ENCODE measurements at regions not wholly inside any gene's neighbourhood (a gene's known extent, or its start where the extent isn't known, plus 50 kb on each side); places are given as distances from the start of the nearest gene placed in this dataset.

DNA sequence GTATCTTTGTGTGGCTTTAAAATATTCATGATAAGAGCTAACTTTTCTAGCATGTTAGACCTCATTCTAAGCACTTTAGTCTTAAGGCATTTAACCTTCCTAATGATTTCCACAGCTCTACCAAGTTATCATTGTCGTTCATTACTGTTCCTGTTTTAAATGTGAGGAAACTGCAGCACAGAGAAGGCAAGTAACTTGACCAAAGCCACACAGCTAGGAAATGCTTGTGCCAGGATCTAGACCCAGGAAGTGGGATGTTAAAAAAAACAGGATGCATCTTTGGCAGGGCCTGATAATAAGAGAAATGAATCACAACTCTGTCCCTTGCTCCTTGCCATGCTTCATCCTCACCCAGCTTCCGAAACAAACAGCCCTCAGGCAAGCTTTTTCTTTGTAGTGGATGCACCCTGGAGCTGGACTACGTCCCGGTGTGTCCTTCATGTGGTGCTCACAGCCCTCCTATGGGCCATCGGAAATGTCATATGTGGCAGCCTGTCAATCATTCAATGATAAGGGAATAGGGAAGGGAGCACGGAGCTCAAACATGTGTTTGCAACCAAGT lies 196.9 kb upstream of the RREB1 start:
- peaks cover 0 to 5% of the 10 kb centered on the region in 2 donors for H3K4me1 Mint-ChIP-seq
- peaks cover 0 to 9% (median 2%) of the 10 kb centered on the region in 3 donors for H3K27me3 Mint-ChIP-seq (ENCODE audit: low read depth in 3 of 3)
- no peak overlapping the region for H3K27ac Mint-ChIP-seq
- no peak for DNase-seq
- no peaks in the 10 kb centered on the region for H3K36me3 Mint-ChIP-seq
- H3K9me3 Mint-ChIP-seq = no peaks in the 10 kb centered on the region
- no peak overlapping the region for H3K4me3 Mint-ChIP-seq

DNA sequence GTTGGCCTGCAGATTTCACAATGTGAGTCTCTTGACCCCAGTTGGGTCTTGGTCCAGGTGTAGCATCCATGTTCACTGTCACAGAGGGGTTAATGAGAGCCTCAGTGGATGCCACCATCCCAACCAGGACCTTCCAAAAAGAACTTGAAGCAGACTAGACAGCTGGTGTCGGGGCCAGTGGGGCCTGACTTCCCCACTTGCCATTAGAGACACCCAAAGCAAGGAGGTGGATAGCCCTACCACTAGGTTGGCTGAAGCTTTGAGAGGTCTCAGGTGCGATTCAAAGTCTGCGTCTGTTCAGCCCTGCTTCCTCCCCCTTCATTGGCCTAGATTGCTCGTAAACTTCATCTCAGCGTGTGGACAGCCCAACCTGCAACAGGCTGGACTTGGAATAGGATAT lies 196.4 kb upstream of the RREB1 start:
- Mint-ChIP-seq H3K4me3 (no peak overlapping the region), H3K36me3 (no peaks in the 10 kb centered on the region), H3K9me3 (no peaks in the 10 kb centered on the region), H3K27ac (no peak overlapping the region), H3K27me3 (ENCODE audit: low read depth in 3 of 3) (peaks cover 0 to 9% (median 3%) of the 10 kb centered on the region in 3 donors), H3K4me1 (peaks cover 5 to 10% of the 10 kb centered on the region in 2 donors)
- DNase-seq = no peak

DNA sequence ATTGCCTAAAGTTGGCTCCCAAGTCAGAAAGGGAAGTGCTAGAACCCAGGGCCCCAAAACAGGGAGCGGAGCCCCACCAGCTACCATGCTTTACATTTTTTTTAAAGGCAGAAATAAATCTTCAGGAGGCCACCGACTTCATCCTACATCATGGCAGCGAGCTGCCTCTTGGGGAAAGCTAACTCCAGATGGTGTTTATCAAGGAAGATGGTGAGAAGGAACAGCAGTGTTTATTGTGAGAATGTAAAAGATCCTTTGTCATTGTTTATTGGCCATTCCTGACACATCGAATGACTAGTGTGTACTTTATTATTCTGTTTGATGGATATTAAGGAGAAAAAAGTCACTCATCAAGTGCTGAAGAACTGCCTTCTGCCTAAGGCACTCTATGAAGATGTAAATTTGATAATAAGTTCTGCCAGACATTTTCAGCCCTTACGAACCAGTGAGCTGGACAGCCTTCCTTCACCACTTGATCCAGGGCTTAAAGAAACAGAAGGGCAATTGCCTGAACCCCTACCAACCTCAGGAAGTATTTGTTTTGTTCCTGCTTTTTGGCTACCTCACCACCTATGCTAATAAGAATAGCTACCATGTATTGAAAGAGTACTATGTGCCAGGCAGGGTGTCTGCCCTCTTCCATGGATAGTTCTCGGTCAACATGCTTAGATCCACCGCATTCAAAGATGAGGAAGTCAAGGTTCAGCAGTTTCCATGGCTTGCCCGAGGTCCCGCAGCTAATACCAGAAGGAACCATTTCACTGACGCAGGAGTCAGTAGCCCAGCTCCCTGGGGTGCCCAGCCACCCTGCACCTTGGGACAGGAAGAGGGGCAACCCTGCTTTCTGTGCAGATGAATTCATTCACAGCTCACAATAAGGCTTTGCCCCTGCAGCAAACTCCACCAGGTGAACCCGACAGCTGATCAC lies 194.7 kb upstream of the RREB1 start:
- Mint-ChIP-seq H3K4me1 (peaks cover 5 to 10% of the 10 kb centered on the region in 2 donors), H3K9me3 (no peaks in the 10 kb centered on the region), H3K36me3 (no peaks in the 10 kb centered on the region), H3K27ac (no peak overlapping the region), H3K27me3 (ENCODE audit: low read depth in 3 of 3) (peaks cover 0 to 12% (median 6%) of the 10 kb centered on the region in 3 donors), H3K4me3 (no peak overlapping the region)
- DNase-seq = no peak

DNA sequence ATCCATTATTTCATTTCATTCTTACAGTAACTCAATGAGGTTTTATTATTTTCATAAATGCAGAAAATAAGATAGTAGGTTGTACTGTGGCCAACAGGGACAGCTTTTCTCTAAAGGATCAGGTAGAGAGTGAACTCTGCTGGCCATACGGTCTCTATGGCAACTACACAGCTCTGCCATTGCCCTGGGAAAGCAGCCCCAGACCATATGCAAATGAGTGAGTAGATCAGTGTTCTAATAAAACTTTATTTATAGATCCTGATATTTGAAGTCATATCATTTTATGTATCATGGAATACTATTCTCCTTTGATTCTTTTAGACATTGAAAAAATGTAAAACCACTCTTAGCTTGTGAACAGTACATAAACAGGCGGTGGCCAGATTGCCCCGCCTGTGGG lies 192.5 kb upstream of the RREB1 start:
- Mint-ChIP-seq H3K4me1 (peaks cover 5 to 10% of the 10 kb centered on the region in 2 donors), H3K9me3 (no peaks in the 10 kb centered on the region), H3K4me3 (peak overlapping the region in 2 of 5 donors; percentile 34 to 74), H3K27ac (no peak overlapping the region), H3K27me3 (ENCODE audit: low read depth in 3 of 3) (peaks cover 0 to 11% (median 4%) of the 10 kb centered on the region in 3 donors), H3K36me3 (no peaks in the 10 kb centered on the region)
- DNase-seq = no peak

DNA sequence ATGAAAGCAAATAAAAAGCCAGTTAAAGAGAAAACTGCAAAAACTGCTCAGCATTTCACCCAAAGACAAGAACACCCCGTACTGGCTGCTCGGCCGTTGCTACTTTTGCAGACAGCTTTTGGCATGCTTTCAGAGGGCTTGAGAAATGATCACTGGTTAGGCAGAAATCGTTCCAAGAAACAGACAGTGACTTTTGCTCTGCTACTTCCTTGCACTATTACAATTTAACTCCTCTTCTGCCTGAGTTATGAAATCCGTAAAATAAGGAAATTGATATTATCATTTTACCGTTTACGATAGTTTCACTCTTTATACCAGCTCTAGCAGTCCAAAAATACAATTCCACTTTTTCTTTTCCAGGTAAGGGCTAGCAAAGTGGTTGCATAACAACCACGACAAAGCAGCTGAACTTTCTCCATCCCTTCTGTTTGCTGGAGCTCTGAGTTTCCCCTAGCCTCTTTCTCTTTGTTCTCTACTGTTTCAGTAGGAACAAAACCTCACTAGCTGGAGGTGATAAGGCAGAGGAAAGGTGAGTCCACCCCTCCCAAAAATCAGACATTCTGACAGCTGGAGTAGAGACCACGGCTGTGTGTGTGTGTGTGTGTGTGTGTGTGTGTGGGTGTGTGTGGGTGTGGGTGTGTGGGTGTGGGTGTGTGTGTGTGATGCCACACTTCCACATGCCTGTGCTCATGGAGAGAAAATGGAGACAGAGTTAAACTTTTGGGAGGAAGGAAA lies 191.8 kb upstream of the RREB1 start:
- H3K4me3 Mint-ChIP-seq = peak overlapping the region; percentile 20 to 74 (median 34)
- no peak for DNase-seq
- peaks cover 0 to 11% (median 4%) of the 10 kb centered on the region in 3 donors for H3K27me3 Mint-ChIP-seq (ENCODE audit: low read depth in 3 of 3)
- no peak overlapping the region for H3K27ac Mint-ChIP-seq
- peaks cover 5 to 10% of the 10 kb centered on the region in 2 donors for H3K4me1 Mint-ChIP-seq
- no peaks in the 10 kb centered on the region for H3K9me3 Mint-ChIP-seq
- H3K36me3 Mint-ChIP-seq = no peaks in the 10 kb centered on the region

DNA sequence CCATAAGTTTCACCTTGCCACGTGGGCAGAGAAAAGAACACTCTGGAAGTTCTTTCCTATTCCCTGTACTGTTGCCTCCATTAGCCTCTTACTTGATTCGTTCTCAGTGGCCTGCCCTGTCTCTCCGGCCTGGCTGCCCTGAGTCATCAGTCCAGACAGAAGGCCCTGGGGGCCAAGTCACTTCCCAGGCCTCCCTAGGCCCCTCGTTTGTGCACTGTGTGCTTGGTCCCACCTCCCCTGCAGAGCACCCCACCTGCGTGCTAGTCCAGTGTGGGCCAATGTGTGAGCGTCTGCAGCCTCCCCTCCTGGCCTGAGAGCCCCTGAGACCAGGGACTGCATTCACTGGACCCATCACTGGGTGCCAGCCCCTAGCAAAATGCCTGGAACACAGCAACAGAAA lies 191.2 kb upstream of the RREB1 start:
- Mint-ChIP-seq H3K36me3 (no peaks in the 10 kb centered on the region), H3K27ac (no peak overlapping the region), H3K27me3 (ENCODE audit: low read depth in 3 of 3) (peaks cover 0 to 10% (median 4%) of the 10 kb centered on the region in 3 donors), H3K9me3 (no peaks in the 10 kb centered on the region), H3K4me3 (no peak overlapping the region), H3K4me1 (peaks cover 5 to 10% of the 10 kb centered on the region in 2 donors)
- DNase-seq = no peak

DNA sequence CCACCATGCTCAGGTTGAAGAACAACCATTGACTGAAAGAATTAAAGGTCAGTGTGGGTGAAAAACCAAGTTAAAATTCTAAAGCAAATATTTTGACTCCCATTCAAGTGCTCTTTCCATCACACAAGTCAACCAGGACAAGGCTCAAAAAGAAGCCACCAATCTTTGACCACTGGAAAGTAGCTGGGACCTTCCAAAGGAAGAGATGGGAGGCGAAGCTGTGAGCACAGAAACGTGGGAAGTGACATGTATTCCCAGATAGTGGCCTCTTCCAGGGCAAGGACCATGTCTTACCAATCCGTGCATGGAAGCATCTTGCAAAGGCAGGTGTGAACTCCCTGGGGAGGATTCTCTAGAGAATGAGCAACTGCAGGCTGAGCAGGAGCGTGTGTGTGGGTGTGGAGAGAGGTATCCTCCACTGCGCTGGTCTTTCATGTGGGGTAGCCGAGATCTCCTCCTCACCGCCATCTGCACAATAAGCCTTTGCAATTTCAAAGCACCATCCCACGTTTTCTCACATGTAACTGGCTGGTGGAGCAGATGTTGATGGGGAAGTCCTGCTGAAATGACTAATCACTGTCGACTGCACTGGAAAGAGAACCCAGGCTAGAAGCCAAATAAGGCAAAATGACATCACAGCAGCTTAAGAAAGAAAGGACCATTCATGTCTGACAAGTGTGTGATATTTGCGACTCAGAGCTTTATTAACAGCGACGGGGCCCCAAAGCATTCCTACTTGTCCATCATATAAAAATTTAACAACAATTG lies 189.4 kb upstream of the RREB1 start:
- peaks cover 5 to 10% of the 10 kb centered on the region in 2 donors for H3K4me1 Mint-ChIP-seq
- peaks cover 0 to 4% (median 3%) of the 10 kb centered on the region in 3 donors for H3K27me3 Mint-ChIP-seq (ENCODE audit: low read depth in 3 of 3)
- no peak overlapping the region for H3K27ac Mint-ChIP-seq
- no peak for DNase-seq
- H3K36me3 Mint-ChIP-seq = no peaks in the 10 kb centered on the region
- H3K4me3 Mint-ChIP-seq = no peak overlapping the region
- no peaks in the 10 kb centered on the region for H3K9me3 Mint-ChIP-seq

DNA sequence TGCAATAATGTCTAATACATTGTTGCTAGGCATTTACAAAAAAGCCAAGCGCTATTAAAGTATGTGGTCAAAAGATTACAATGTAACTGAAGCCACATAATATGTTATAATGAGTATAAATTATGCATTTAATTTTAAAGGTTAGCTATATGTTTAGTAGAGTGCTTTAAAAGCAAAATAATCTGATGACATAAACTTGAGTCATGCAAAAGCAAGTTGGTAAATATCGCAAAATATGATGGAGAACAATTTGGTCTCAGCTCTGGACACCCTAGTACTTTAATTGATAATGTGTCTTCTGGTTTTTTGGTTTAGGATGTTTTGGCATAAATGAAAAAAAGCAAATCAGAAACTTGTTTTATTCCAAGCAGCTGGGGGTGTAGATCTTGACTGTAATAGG lies 188.6 kb upstream of the RREB1 start:
- Mint-ChIP-seq H3K27me3 (ENCODE audit: low read depth in 3 of 3) (peaks cover 0 to 4% (median 3%) of the 10 kb centered on the region in 3 donors), H3K4me3 (no peak overlapping the region), H3K9me3 (no peaks in the 10 kb centered on the region), H3K27ac (no peak overlapping the region), H3K4me1 (peaks cover 5 to 10% of the 10 kb centered on the region in 2 donors), H3K36me3 (no peaks in the 10 kb centered on the region)
- DNase-seq = no peak

DNA sequence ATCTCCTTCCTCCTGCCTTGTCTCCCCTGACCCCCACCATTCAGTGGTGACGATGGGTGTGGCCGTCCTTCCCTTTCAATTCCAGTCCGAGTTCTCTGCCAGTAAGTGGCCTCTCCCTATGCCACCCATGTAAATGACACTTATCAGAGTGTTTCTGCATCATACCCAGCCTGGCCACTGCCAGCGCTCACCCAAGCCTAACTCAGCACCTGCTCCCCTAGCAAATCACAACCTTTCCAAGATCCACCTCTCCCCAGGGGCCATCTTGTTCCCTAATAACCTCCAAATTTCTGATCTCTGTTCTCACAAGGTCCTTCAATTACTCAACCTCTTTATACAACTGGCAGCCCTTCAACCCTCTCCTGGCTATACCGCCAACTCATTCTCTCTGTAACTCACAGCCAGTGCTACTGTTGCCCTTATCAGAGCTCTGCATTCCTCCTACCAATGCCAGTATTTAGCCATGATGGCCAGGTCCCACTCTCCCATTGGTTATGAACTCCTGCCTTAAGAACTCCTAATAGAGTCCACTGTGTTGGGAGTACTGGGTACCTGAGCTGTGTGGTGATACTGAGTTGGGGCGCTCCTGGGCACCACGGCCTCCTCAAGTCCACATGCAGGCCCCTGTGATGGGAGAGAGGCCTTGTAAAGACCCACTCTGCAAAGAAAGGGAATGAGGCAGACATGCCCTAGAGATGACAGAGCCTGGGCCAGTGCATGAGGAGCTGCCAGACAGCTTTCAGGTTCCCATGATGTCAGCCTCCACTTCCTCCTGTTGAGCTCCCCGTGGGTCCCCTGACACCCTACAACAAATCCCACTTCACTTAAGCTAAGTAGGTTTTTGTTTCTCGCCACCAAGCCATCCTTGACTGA lies 187.4 kb upstream of the RREB1 start:
- H3K27ac Mint-ChIP-seq = no peak overlapping the region
- H3K4me1 Mint-ChIP-seq = peaks cover 5 to 10% of the 10 kb centered on the region in 2 donors
- H3K27me3 Mint-ChIP-seq (ENCODE audit: low read depth in 3 of 3) = peaks cover 0 to 4% (median 3%) of the 10 kb centered on the region in 3 donors
- no peaks in the 10 kb centered on the region for H3K9me3 Mint-ChIP-seq
- no peak overlapping the region for H3K4me3 Mint-ChIP-seq
- H3K36me3 Mint-ChIP-seq = no peaks in the 10 kb centered on the region
- DNase-seq = no peak

DNA sequence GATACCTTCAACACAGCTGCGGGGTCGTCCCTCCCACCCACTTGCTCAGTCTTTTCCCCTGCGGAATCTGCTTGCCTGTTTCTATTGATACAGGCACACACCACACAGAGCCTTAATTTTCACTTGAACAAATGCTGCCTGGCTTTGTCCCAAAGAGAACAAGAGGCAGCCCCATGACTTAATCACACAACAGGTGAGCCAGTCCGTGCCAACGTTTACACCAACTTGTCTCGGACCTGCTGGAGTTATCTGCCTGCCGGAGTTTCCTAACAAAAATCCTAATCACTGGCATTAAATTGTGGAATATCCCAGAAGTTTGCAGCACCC lies 186.8 kb upstream of the RREB1 start:
- H3K9me3 Mint-ChIP-seq = no peaks in the 10 kb centered on the region
- DNase-seq = no peak
- H3K27ac Mint-ChIP-seq = no peak overlapping the region
- H3K27me3 Mint-ChIP-seq (ENCODE audit: low read depth in 3 of 3) = peaks cover 3 to 4% (median 3%) of the 10 kb centered on the region in 3 donors
- H3K36me3 Mint-ChIP-seq = no peaks in the 10 kb centered on the region
- H3K4me3 Mint-ChIP-seq = no peak overlapping the region
- peaks cover 4% of the 10 kb centered on the region in 2 donors for H3K4me1 Mint-ChIP-seq

DNA sequence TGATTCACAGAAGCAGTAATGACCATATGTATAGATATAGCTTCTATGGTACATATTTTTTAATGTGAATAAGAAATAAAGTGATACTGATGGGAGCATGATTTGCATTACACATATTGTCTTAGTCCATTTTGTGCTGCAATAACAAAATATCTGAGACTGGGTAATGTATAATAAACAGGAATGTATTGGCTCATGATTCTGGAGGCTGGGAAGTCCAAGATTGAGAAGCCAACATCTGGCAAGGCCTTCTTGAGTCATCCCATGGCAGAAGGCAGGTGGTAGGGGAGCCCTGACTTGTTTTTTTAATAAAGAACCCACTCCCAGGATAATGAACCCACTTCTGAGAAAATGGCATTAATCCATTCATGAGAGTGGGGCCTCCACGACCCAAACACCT lies 185.6 kb upstream of the RREB1 start:
- Mint-ChIP-seq H3K27me3 (ENCODE audit: low read depth in 3 of 3) (peaks cover 0 to 5% (median 0%) of the 10 kb centered on the region in 3 donors), H3K4me1 (no peaks in the 10 kb centered on the region), H3K27ac (no peak overlapping the region), H3K4me3 (no peak overlapping the region), H3K36me3 (no peaks in the 10 kb centered on the region), H3K9me3 (no peaks in the 10 kb centered on the region)
- DNase-seq = no peak

DNA sequence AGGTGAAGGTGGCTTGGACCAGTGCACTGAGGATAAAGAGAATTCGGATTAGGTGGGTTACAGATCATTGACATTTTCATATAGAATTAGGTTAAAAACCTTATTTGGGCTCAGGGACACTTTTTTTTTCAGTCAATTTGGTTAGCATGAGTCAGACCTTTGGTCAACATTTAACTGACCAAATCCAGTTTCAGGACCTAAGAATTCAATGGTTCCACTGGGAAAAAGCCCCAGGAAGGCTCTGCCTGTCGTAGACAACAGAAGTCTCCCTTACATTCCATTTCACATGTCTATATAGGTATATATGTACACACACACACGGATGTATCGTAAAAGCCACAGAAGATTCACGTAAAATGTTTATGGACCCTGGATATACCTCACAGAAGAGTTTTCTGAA lies 184.2 kb upstream of the RREB1 start:
- DNase-seq = no peak
- Mint-ChIP-seq H3K4me1 (no peaks in the 10 kb centered on the region), H3K4me3 (no peak overlapping the region), H3K36me3 (no peaks in the 10 kb centered on the region), H3K9me3 (no peaks in the 10 kb centered on the region), H3K27me3 (ENCODE audit: low read depth in 3 of 3) (peaks cover 0 to 8% (median 2%) of the 10 kb centered on the region in 3 donors), H3K27ac (no peak overlapping the region)

DNA sequence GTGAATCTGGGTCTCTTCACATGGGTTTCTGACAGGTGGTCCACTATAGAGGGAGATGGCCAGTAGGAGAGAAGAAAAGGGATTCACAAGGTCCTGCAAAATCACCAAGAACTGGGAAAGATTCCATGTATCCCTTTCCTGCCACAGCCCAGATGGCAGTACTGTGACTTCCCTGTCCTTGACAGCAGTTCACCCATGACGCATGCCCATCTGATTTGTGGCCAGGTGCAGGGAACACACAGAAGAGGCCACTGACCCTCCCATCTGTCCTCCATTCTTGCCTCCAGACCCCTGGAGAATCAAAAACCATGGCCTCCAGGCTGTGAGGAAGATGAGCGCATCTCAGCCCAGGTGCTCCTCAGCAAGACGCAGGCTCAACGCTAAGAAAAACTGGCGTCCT lies 183.1 kb upstream of the RREB1 start:
- no peak overlapping the region for H3K4me3 Mint-ChIP-seq
- no peaks in the 10 kb centered on the region for H3K9me3 Mint-ChIP-seq
- H3K4me1 Mint-ChIP-seq = no peaks in the 10 kb centered on the region
- no peaks in the 10 kb centered on the region for H3K36me3 Mint-ChIP-seq
- peaks cover 0 to 8% (median 2%) of the 10 kb centered on the region in 3 donors for H3K27me3 Mint-ChIP-seq (ENCODE audit: low read depth in 3 of 3)
- no peak overlapping the region for H3K27ac Mint-ChIP-seq
- DNase-seq = no peak

All from immature natural killer cell (primary cell).